Activated effector memory CD4-positive, alpha-beta T cell treated with anti-CD3 and anti-CD28 coated beads, Interleukin-2, amount 50 U/mL, for 16 hours (primary cell): ENCODE measurements at regions not wholly inside any gene's neighbourhood (a gene's known extent, or its start where the extent isn't known, plus 50 kb on each side); places are given as distances from the start of the nearest gene placed in this dataset.
"Not testable (repeated sequence)": the region's sequence is repeated elsewhere in the genome, so short reads cannot be mapped to it uniquely, and the experiment has no call there.

ENCODE experiments used
- DNase-seq: peaks from one replicate; pipeline ENCODE4 v3.0.0-alpha.2; 2020

DNA sequence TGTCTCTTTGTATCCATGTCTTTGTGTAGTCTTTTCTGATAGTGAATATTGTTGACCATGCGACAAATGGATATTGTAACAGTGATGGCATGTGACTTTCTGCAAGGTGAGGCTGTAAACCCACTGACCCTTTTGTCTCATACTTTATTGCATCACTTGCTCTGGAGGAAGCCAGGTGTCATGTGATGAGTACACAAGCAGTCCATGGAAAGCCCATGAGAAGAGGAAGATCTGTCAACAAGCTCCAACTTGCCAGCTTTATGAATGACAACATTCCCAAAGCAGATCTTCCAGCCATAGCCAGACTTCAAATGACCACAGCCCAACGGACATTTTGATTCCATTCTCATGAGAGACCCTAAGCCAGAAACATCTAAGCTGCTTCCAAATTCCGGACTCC lies 450.1 kb upstream of the ACTBL2 start:
- DNase-seq, result no peak

DNA sequence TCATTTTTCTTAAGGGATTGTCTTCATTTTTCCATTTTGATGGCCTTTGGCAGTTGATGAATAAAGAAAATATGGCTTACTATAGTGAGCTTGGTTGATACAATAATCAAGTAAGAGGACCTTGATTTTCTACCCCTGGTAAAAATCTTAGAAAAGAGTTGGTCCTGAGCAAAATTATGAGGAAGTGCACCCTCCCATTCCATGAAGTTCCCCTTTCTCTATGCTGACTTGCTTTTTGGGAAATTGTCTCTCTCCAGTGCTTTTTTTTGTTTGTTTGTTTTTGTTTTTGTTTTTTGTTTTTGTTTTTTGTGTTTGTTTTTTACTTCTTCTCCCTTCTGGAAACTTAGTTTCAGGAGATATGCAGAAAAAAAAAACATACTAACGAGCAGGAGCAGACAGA lies 449.2 kb upstream of the ACTBL2 start:
- no peak for DNase-seq

DNA sequence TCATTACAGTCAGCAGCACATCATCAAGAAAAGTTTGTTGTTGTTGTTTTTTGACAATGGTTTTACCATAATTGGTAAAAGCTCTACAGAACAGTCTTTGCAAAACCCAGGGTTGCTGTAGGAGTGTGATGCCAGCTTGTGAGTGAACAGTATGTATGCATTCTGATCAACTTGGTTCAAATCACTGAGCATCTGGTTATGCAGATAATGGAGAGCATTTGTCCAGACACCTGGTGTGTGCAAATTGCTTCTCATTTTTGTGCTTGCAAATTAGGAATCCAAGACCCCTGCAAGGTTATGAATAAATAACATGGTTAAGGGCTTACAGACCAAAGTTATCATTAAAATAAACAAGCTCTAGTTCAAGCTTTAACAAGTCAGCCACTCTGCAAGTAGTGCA lies 448.7 kb upstream of the ACTBL2 start:
- no peak for DNase-seq

DNA sequence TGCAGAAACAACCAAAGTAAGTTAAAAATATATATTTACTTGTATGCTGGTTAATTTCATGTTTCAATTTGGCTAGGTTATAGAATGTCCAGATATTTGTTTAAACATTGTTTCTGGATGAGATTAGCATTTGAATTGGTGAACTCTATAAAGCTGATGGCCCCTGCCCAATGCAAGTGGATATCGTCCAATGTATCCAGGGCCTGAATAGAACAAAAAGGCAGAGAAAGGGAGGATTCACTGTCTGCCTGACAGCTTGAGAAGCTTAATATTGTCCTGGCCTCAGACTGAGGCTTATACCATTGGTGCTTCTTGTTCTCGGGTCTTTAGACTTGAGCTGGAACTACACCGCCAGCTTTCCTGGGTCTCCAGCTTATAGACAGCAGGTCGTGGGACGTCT lies 446.7 kb upstream of the ACTBL2 start:
- DNase-seq, result no peak

DNA sequence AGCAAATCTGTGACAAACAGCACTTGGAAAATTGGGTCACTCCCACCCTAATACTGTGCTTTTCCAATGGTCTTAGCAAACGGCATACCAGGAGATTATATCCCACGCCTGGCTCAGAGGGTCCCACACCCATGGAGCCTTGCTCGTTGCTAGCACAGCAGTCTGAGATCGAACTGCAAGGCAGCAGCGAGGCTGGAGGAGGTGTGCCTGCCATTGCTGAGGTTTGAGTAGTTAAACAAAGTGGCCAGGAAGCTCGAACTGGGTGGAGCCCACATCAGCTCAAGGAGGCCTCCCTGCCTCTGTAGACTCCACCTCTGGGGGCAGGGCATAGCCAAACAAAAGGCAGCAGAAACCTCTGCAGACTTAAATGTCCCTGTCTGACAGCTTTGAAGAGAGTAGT lies 440.5 kb upstream of the ACTBL2 start:
- DNase-seq, result not testable (repeated sequence)

DNA sequence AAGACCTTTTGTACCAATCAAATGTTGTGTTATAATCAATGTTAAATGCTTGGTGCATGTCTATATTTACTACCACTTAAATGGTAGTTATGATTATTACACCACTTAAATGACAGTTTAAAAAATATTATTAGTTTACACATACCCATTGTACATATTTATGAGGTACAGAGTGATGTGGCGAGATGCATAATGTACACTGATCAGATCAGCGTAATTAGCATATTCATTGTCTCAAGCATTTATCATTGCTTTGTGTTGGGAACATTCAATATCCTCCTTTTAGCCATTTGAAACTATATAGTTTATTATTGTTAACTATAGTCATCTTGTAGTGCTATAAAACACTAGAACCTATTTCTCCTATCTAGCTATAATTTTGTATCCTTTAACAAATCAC lies 434.4 kb upstream of the ACTBL2 start:
- no peak for DNase-seq

DNA sequence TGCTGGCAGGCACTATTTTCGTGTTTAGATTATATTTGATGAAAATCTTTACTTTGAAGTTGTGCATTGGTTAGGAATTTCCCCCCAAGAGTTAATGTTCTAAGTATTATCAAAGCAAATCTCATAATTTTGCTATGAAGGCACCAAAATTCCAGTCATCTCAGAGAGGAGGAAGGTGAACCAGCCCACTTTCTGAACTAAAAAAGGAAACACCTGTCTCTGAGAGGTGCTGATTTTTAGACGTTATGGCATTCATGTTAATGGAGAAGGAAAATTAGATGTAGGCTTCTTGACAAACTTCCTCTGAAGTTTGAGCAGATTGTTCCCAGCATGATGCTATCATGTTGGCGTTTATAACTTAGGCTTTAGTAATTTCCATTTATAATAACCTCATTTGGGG lies 432.9 kb upstream of the ACTBL2 start:
- no peak for DNase-seq

DNA sequence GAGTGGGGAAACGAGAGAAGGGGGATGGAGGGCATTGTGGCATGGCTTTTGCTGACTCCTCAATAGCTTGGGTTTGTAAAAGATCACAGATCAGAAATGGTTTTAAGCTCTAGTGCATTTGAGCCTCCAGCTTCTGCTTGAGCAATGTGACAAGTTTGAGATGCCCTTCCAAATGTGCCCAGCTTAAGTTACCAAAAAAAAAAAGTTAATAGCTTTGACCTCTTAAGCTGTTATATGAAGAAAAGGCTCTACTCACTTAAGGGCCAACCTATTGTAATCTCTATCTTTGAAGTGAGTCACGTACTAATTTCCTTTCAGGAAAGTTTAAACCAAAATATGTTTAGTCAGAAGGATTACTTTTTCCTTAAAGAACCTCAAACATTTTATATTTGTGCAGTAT lies 428.8 kb upstream of the ACTBL2 start:
- DNase-seq, result no peak

DNA sequence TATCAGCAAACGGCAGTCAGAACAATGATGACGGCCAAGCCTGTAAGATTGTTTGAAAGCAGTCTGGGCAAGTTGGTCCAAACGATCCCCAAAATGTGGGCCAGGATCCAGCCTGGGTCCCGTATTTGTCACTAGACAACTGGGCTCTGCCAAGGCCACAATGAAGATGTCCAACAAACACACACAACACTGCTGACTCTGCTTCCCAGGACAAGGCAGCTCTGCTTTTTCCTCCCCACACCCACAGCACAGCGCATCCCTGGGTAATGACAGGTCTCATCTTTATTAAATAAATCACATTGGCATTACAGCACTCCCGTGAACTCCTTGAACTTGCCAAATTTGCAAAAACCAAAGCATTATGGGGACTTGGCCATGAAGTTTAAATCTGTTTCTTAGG lies 424.1 kb upstream of the ACTBL2 start:
- no peak for DNase-seq

DNA sequence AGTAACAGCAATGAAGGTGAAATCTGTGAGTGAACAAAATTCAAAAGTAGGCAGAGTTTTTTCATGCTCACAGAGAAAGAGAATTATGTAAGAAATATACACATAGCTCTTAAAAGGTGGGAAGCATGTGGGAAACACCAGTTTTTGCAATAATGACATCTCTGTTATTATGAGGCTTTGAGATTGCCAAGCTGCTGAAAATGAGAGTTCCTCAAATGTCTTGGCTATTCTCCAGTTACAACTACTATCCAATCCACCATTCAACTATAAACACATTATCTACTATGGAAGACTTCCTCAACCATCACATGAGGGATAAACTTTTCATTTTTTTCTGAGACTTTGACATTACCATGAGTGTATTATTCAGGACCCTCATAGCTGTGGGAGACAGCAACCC lies 420.8 kb upstream of the ACTBL2 start:
- no peak for DNase-seq

DNA sequence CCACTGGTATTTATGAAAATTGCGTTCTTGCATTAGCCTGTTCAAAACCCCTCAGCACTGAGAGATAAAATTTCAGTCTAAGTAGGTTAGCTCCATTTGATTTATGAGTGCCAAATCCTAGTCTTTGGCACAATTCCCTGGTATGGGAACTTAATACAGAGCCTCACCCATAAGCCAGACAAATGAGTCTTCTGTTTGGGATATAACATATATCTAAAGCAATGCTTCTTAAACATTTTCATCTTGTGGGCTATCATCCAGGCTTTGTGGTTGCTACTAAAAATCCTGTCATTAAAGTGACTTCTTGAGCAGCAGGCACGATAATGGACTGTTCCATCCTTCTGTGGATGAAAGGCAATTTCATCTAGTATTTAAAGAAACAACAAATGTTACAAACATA lies 419.5 kb upstream of the ACTBL2 start:
- DNase-seq, result no peak

DNA sequence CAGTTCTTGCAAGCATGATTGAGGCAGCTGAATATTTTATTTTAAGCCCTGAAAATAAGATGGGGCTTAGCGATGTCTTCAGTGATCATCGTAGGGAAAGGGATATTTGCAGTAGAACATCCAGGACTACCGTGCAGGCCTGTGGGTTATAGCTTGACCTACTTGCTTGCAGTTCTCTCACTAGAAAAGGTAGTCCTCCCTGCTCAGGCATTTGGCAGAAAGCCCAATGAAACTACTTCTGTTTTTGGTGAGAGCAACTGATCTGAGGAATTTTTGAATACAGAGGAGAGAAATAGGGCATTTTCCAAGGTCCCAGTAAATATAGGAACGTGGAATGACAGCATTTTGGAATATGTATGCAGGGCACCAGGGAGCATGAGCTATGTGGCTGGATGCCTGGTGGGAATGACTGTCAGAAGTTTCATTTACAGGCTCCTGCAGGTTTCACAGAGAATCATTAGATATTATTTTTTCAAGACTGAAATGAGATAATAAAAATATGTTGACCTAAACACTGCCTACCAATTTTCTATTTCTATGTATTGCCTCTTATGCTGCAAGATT lies 417.9 kb upstream of the ACTBL2 start:
- no peak for DNase-seq

DNA sequence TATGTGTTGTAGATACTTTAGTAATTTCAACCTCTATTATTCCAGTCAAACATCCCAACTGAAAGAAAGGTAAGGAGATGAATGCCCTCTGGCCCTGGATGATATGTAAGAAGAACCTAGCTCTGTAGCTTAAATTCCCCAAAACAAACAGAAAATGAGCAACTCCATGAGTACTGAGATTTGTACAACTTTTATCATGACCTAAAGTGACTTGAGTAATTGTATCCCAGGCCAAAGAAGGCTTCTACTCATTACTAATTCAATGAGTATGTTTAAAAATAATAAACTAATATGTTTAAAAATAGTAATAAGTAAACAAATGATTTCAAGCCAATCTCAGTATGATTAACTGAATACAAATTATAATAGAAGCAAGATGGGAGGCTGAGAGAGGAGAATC lies 414.0 kb upstream of the ACTBL2 start:
- no peak for DNase-seq

DNA sequence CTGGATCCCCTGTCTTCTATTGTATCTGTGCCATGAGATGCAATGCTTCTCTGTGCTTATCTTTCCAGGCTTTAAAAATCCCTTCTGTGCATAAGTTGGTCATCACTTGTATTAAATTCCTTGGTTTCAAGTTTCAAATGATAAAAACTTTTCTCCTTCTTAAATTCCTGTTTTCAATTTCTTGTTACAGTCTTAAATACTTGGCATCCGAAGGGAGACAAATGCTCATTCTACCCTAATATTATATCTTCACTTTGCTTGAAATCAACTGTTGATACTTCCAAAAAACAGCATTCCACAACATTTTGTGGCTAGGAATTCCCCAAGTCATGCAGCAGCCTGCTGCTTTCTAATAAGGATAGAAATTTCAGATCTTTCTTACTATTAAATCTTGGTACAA lies 413.2 kb upstream of the ACTBL2 start:
- no peak for DNase-seq

DNA sequence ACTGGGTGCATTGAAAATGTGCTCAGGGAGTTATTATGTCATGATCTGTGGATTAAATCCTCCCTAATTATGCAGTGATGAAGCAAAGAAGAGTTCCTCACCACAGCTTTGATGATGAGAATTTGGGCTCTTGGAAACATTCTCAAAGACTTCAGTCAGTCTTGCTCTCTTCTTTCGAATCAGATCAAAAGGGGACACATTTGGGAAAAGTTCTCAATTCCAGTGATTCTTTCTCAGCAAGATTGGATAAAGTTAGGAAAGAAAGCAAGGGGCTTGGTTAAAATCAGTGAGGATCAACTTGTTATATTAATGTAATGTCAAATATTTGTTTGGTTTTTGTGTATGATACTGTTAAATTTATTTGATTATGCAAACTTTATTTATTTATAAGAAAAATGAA lies 411.3 kb upstream of the ACTBL2 start:
- DNase-seq, result no peak

DNA sequence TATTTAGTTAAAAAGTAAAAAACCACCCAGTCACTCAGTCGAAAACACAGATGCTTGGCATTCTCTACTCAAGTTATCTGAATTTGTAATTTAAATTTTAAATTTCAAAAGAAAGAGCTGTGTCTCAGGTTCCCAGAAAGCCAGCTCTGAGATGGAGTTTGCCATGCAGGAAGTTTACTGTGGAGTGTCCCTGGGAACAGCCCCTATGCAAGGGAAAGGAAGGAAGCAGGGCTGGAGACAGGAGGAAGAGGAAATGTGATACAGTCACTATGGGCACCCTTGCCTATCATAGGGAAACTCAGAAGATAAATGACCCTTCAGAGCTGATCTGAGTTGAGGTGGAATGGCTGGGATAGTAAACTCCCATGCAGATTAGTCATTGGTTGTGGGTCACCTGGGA lies 408.8 kb upstream of the ACTBL2 start:
- no peak for DNase-seq

DNA sequence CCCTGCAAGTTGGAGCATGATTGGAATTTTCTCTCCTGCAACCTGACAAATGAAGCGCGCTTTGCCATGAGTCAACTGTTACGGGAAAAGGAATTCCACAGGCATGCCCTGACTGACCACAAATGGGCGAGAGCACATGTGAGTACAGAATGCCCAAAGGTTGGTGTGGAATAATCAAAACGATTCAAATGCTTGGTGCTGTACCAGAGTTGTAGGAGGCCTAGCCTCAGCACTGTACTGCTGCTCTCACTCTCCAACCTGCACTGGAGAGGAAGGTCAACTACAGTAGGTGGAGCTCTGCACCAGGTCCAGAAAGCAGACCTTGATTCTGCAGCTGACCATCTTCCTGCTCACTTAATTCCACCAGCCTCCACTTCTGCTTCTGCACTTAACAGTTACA lies 406.9 kb upstream of the ACTBL2 start:
- DNase-seq, result no peak

DNA sequence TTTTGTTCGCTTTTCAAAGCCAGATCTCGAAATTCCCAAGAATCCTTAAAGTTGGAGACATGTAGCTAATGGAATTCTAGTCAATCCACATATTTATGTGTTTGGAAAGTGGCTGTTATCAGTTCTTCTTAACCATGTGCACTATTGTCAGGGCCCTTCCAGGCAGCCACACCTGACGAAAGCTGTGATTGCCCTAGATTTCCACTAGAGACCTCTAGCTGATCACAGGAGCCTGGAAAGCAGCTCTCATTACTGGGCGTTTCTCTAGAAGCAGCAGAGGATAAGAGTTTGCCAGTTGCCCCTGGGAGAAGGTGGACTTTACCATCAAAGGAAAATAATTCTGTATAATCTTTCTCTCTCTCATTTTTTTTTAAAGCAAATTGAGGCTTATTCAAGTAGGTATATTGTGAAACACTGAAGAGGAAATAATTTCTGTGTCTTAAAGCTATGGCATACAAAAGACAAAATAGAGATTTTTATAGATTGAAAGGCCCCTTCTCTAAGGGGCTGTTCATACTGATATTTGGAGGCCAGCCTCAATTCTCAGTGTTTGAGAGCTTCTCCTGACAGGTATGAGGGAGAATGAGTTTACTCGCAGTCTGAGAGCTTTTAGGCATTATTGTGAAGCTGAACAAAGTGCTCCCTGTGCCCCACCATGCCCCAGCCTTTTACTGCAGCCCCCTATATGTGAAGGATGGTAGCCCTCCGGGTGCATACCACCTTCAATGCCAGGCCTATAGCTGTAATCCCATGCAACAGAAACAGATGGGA lies 405.4 kb upstream of the ACTBL2 start:
- no peak for DNase-seq

DNA sequence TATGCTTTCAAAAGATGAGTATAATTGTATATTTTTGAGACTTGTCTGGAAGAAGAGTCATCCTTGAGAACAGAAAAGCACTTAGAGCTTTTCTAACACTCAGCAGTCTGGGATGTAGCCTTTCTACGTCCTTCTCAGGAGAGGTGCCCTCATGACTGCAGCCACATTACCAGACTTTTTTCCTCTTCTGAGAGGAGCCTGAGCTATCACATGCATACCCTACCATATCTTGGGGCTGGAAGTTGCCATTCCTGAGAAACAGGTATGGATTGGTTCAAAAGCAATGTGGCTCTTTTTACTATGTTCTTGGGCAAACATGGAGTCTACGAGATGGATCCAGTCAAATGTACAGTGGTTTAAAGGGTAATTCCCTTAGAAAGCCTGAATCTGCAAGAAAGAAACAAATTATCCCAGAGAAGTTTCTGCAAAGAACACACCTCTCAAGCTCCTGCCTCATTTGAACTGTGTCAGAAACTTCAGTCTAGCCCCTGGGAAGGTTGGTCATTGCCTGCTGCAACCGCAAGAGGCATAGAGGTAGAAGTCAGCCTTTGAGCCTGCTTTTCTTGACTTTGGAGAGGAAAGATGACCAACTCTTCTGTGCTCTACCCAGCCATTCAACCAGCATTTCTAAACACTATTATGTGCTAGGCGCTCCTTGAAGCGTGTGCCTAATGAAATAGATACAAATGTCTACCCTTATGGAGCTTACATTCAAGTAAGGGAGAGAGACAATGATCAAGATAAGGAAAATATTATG lies 401.9 kb upstream of the ACTBL2 start:
- DNase-seq, result no peak

DNA sequence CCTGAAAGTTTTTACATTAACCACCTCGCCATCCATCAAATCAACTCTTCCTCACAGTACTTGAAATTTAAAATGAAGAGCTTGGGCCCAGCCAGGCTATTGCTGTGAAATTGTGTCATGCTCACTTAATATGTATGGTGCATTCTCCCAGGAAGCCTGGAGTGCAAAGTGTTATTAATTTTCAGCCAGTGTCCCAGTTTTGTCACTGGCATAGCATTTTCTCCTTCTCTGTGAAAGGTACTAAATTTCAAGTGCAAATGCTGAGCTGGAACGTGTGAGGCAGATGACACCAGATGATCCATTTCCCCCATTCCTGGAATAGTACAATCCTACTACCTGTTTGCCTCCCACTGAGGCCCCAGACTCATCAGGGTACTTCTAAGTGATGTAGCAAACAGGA lies 397.6 kb upstream of the ACTBL2 start:
- no peak for DNase-seq

DNA sequence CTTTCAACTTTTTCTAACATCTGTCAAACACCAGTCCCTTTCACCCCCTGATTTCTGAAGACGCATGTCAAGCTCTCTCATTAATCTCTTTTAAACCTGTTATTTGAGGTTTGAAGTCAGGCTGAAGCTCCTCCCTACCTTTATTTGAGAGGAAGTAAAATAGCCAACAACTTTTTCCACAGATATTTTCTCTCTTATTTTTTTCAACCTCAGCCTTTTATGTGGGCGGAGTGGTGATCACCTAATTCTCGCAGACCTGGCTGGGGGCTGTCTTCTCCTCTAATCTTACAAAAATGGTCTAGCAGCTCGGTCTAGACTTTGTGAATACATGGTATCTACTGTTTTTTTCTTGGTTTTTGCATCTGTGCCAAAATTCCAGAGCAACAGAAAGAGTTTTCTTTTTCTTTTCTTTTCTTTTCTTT lies 395.7 kb upstream of the ACTBL2 start:
- no peak for DNase-seq

DNA sequence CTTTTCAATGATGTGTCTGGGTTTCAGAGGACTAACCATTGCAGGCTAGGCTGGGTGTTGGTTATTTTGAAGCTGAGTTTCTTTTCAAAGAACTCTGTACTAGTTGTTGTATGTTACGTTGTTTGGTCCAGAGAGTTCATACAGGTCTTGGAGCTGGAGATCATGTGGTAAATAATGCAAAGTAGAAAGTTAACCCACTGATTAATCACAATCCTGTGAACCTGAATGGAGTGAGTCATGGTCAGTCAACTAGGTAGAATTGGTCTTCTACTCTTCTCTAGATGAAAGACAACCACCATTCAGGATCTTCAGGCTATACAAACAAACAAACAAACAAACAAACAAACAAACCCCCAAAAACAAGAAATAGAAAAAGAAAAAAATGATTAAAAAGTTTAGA lies 388.9 kb upstream of the ACTBL2 start:
- no peak for DNase-seq

DNA sequence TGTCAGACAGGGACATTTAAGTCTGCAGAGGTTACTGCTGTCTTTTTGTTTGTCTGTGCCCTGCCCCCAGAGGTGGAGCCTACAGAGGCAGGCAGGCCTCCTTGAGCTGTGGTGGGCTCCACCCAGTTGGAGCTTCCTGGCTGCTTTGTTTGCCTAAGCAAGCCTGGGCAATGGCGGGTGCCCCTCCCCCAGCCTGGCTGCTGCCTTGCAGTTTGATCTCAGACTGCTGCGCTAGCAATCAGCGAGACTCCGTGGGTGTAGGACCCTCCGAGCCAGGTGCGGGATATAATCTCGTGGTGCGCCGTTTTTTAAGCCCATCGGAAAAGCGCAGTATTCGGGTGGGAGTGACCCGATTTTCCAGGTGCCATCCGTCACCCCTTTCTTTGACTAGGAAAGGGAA lies 387.7 kb upstream of the ACTBL2 start:
- not testable (repeated sequence) for DNase-seq

DNA sequence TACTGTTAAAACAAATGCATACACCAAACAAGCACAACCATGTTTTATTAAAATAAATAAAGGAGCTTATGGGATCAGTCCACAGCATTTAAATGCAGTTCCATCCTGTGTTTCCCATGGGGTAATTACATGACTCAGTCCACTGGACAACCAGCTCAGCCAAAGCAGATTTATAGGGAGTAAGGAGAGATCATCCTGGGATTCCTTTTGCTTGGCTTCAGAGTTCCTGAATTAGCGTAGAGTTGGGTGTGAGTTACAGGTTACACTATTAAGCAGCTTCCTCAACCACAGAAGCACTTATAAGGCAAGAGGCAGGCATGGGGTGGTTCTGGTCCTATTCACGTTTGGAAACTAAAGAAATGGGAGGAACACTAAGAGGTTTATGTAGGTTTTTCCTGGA lies 381.1 kb upstream of the ACTBL2 start:
- DNase-seq, result no peak
